DND-41 (cell line): ENCODE measurements at regions not wholly inside any gene's neighbourhood (a gene's known extent, or its start where the extent isn't known, plus 50 kb on each side); places are given as distances from the start of the nearest gene placed in this dataset.

Experiments
- EZH2 ChIP-seq: IDR thresholded peaks from 3 replicates; pipeline ENCODE4 v1.6.1; 2012; ENCODE audit warnings: borderline replicate concordance, low read depth, mild to moderate bottlenecking, moderate library complexity, low read length, inconsistent platforms; ENCODE audit not compliant: severe bottlenecking
- TF ChIP-seq, protein P1 (sequence below): IDR thresholded peaks from 2 replicates; pipeline ENCODE4 v1.5.1; 2012; ENCODE audit warnings: borderline replicate concordance, low read length, moderate library complexity, mild to moderate bottlenecking; ENCODE audit not compliant: poor library complexity, severe bottlenecking; ENCODE audit errors: extremely low read depth

GRCh38 chr10:130329792-130330191, 193.6 kb downstream of the GLRX3 start:
- TF ChIP-seq, protein P1, sequence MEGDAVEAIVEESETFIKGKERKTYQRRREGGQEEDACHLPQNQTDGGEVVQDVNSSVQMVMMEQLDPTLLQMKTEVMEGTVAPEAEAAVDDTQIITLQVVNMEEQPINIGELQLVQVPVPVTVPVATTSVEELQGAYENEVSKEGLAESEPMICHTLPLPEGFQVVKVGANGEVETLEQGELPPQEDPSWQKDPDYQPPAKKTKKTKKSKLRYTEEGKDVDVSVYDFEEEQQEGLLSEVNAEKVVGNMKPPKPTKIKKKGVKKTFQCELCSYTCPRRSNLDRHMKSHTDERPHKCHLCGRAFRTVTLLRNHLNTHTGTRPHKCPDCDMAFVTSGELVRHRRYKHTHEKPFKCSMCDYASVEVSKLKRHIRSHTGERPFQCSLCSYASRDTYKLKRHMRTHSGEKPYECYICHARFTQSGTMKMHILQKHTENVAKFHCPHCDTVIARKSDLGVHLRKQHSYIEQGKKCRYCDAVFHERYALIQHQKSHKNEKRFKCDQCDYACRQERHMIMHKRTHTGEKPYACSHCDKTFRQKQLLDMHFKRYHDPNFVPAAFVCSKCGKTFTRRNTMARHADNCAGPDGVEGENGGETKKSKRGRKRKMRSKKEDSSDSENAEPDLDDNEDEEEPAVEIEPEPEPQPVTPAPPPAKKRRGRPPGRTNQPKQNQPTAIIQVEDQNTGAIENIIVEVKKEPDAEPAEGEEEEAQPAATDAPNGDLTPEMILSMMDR: no peak
- no peak for TF ChIP-seq EZH2
